ENCODE measurements at regions not wholly inside any gene's neighbourhood (a gene's known extent, or its start where the extent isn't known, plus 50 kb on each side); places are given as distances from the start of the nearest gene placed in this dataset.

DNA sequence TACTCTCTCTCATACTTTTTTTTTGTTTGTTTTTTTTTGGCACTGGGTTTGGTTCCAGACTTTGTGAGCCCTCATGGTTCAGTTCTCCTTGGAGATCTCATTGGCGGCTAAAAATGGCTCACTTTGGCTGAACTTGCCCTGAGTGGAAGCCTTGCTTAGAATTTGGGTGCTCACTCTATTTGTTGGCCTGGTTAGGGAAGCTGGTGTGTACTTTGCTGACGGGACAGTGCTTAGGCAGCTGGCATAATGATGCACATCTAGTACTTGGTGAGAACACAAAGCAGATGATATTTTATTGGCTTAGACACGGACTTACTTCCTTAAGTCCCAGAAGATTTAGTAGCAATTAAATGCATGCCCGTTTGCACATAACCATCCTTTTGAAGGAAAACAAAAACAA is 66.5 kb upstream of the GRAMD1B start:
- no peak for TF ChIP-seq EZH2 (IDR thresholded peaks at IDR 0.05; ENCODE audit: insufficient read depth, low read length)
- TF ChIP-seq, protein P1, sequence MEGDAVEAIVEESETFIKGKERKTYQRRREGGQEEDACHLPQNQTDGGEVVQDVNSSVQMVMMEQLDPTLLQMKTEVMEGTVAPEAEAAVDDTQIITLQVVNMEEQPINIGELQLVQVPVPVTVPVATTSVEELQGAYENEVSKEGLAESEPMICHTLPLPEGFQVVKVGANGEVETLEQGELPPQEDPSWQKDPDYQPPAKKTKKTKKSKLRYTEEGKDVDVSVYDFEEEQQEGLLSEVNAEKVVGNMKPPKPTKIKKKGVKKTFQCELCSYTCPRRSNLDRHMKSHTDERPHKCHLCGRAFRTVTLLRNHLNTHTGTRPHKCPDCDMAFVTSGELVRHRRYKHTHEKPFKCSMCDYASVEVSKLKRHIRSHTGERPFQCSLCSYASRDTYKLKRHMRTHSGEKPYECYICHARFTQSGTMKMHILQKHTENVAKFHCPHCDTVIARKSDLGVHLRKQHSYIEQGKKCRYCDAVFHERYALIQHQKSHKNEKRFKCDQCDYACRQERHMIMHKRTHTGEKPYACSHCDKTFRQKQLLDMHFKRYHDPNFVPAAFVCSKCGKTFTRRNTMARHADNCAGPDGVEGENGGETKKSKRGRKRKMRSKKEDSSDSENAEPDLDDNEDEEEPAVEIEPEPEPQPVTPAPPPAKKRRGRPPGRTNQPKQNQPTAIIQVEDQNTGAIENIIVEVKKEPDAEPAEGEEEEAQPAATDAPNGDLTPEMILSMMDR (IDR thresholded peaks at IDR 0.05; ENCODE audit: insufficient read depth, low read depth, low read length), result no peak

All from astrocyte (in vitro differentiated cells and primary cell).